Stimulated activated CD8-positive, alpha-beta memory T cell treated with anti-CD3 and anti-CD28 coated beads, Interleukin-12 subunit alpha, Interleukin-12 subunit beta, amount 100 ng/mL, for 24 hours (primary cell): ENCODE measurements at regions not wholly inside any gene's neighbourhood (a gene's known extent, or its start where the extent isn't known, plus 50 kb on each side); places are given as distances from the start of the nearest gene placed in this dataset.
"Not testable (repeated sequence)": the region's sequence is repeated elsewhere in the genome, so short reads cannot be mapped to it uniquely, and the experiment has no call there.

Experiments
- DNase-seq: peaks from one replicate; pipeline ENCODE4 v3.0.0-alpha.2; 2020; ENCODE audit errors: extremely low read depth

DNA sequence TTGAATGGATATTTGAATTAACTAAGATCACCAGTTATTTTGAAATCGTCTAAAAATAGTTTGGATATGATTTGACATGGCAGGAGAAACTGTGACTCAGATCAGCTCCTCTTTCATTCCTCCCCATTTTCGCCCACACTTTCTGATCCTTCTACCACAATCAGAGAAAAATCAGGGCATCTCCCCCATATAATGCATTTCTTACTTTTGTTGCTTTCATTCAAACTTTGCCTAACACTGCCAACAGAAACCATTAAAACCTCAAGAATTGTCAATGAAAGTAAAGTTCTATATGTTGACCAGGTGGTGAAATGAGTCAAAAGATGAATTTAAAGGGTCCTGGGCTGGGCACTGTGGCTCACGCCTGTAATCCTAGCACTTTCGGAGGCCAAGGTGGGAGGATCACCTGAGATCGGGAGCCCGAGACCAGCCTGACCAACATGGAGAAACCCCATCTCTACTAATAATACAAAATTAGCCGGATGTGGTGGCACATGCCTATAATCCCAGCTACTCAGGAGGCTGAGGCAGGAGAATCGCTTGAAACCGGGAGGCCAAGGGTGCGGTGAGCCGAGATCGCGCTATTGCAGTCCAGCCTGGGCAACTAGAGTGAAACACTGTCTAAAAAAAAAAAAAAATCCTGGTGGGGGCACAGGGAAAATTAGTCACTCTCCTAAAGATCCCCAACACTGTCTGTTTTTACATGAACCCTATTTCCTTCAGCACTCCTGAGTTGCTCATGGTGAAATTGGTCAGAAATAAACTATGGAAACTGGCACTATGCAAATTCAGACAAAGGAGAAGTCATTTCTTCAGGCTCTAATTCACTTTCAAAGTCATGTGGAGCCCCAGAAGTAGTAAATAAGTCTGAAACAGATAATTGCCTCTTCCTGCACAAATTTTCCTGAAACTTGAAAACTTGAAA is 122.8 kb upstream of the NOCT start:
- no peak for DNase-seq

DNA sequence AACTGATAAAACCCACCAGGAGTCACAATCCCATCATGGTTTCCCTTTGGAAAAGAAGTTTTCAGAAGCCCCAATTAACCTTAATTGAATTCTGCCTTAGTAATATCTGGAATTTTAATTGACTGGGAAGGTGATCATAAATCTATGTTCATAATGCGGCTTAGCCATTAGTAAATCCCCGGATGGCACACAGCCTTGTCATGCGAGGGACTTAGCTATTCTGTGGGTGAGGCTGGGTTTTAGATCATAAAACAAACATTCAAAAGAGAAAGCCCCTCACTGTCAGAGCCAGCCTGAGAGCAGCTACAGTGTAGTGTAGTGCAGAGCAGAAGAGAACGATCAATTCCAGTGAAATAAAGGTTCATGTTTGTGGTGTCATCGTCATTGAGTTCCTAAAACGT is 124.0 kb upstream of the NOCT start:
- no peak for DNase-seq

DNA sequence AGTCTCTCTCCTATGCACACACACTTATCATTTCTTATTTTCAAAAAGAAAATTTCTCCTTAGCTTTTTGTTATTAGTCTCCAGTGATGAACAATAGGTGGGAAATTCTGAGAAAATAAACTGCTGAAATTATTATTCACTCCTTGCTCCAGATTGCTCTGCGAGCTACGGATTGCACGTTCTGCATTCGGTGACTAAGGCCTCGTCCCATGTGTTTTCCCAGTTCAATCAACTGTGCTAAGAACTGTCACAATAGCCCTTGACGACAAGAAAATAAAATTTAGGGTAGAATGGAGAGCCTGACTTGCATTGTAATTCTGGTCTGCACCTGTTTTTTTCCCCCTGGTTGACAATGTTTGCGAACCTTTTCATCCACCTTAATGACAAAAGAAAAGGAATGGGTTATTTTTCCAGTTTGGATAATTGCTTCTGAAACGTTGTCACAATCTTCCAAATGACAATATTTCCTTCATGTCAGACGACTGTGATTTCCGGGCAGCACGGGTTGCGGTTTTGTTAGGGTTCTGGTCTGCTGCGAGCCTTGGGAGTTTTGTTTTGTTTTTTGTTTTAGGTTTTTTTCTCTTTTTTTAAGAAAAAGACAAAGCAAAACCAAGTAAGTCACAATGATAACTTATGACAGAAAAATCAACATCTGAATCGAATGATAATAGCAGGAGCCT is 124.5 kb upstream of the NOCT start:
- DNase-seq, result no peak

DNA sequence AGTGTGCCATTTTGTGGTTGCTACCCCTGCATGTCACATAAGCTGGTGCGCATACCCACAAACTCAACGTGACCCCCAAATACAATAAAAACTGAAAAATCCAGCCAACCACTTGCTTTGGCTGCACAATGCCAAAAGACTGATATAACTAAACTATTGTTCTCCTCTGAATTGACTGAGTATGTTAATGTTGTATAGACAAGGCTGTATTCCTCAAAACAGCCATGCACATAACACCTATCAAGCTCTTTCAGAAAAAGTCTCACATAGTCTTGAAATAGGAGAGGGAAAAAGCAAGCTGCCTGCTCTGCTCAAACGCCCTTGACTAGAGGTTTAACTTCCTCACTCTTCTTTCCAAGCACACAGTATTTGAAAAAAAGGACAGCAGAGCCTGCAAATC is 126.4 kb upstream of the NOCT start:
- no peak for DNase-seq

DNA sequence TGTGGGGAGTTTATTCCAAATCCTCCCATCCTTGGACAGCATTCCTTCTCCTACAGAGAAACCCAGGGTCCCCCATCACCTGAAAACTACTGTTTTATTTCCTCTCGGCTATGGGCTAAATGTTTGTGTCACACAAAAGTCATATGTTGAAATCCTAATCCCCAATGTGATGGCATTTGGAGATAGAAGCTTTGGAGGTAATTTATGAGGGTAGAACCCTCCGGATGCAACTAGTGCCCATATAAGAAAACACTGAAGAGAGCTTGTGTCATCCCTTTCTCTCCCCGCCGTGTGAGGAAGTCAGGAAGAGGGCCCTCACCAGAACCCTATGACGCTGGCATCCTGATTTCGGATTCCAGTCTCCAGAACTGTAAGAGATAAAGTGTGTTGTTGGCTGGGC is 127.8 kb upstream of the NOCT start:
- no peak for DNase-seq

DNA sequence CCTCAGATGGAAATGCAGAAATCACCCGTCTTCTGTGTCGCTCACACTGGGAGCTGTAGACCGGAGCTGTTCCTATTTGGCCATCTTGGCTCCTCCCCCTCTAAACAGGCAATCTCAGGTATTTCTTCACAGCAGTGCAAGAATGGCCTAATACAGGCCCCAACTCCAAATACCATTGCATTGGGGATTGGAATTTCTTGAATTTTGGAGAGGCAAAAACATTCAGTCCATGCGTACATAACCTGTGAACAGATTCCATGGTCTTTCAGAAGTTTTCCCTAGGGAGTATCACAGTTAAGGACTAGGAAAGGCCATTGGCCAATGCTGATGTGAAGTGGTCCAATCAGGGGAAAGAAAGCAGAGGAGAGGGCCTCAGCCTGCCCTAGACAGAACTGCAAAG is 128.2 kb upstream of the NOCT start:
- no peak for DNase-seq

DNA sequence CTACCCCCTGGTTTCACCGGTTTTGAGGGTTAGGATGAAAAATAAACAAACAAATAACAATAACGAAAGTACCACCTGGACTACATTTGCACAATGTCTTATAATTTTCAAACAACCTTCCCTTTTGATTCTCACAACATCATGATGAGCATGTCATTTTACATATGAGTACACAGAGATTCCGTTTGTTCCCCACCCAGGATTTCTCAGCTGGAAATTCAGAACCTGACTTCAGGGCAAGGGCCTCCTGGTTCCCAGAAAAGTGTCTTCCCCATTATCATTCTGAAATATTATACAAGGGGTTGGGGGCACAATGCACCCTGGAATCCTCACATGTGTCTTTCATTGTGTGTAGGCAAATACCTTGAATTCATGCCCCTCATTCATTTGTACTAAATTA is 135.8 kb upstream of the NOCT start:
- no peak for DNase-seq

DNA sequence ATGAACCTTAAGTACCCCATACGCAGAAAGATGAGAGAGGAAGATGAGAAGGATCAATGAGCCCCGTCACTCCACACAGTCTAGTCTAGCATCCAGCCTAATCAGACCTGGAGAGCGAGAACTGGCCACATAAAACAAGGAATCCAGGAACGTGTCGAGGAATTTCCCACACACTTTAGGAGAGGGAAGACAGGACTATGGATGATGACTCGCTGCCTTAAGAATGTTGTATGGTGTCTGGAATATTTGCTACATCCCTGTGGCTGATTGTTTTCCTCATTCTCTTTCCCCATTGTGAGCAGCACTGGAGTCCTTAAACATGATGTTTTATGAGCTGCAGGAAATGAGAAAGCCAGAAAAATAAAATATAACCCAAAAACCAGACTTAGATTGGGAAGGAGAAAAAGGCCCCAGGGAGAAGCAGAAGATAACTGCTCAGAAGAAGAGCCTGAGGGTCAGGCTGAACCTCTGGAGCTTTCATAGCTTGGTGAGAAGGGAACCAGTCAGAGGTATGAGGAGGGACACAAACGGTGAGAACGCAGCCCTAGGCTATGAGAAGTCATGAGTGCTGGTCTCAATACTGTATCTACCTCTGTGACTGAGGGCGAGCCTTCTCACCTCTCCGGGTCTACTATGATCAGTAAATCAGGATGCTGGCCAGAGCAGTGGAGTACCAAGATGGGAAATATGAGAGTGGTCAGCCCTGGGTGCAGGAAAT is 139.5 kb upstream of the NOCT start:
- no peak for DNase-seq

DNA sequence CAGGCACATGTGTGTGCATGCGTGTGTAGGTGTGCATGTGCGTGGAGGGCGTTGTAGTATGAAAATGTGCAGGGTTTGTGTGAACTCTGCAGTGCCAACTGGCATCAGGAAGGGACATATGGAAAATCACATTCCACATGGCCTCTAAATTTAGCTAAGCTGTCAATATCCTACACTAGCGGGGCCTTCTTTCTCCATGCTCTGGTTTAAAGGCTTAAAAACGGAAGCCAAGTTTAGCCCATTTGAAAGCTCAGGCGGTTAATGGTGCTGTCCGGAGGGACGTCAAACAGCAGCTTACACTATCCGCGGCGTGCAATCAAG is 144.1 kb upstream of the NOCT start:
- DNase-seq, result no peak

DNA sequence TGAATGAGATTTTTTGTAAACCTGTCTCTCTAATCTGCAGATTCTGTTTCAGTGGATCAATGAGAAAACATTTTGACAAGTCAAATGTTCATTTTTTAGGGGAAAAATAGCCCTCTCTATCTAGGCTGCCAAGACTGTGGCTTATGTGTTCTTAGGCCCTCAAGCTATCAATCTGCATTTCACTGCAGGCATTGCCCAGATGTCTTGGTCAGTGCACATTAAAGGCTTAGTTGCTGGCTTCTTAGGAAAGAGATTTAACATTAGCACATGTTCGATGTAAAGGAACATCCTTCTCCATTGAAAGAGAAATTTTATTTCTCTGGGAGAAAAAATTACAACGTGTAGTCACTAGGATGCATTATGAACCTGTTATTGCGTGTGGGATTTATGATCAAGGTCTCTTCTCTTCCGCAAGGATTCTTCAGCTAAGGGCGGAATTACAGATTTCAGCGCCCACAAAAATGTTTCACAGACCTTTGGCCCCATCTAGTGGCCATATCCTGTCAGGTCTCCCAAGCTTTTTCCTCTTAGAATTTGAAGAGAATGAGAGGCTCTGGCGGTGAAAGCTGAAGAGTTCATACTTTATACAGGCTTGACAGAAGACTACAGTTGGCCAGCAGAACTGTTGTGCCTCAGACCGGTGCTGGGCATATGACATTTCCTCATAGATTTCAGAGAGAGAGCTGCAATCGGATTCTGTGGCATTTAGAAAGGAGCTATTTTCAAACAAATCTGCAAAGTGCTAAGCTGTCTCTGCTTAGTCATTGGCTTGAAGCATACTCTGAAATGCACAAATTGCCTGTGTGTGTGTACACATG is 144.6 kb upstream of the NOCT start:
- DNase-seq, result no peak

DNA sequence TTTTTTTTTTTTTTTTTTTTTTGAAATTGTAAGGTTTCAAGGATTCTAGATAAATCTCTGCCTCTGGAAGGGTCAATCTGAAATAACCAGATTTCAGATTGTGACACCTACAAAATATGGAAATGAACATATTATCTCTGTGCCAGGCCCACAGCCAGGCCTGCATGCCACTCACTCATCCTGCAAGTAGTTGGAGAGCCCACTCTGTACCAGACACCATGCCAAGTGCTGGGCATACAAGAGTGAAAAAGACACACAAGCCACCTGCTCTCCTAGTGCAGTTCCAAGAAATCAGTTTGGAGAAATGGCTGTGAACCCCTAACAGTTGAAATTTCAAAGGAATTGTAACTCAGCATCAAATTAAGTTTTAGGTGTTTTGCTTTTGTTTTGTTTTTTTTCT is 145.9 kb upstream of the NOCT start:
- DNase-seq, result no peak

DNA sequence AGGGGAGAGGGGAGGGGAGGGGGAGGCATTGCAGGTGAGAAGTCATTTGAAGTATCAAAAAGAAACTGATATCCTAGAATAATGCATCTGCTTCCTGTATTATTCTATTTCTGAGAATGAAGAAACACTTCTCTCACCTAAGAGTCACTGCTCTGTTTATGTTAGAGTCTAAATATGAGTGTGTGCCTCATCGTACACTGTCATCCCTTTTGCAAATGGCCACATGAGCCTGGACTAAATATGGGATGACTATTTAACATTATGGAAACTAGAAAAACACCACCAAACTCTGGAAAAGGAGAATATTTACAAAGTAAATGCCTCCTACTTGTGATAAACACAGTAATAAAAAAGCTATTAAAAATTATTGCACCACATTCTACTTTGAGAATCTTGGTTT is 146.4 kb upstream of the NOCT start:
- no peak for DNase-seq

DNA sequence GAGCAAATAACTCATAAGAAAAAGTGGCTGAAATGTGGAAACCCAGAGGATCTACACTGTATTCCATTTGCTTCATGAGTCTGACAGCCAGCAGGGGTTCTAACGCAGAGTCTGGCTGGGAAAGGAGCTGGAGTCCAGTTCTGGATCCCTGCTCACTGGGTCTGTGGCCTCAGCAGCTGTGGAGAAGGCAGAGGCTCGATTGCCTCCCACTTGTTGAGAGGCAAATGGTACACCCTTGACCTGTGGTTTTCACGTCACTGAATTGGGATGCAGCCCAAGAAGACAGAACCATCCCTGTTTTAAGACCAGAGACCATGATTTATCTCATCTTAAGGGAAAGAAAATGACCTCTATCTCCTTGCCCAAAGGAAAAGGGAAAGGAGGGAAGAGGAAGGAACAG is 147.0 kb upstream of the NOCT start:
- no peak for DNase-seq

DNA sequence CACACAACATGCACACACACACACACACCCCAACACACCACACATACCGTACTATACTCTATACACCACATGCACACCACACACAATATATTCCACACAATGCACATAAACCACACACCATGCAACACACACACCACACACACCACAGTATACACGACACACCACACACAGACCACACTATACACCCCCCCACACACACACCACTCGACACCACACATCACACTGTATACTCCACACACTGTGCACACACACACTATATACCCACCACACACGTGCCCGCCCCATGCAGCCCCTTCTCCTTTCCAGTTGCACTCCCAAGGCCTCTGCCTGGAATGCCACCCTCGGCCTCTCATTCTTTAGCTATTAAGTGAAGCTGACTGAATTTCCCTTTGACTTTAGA is 148.2 kb upstream of the NOCT start:
- DNase-seq, result no peak

DNA sequence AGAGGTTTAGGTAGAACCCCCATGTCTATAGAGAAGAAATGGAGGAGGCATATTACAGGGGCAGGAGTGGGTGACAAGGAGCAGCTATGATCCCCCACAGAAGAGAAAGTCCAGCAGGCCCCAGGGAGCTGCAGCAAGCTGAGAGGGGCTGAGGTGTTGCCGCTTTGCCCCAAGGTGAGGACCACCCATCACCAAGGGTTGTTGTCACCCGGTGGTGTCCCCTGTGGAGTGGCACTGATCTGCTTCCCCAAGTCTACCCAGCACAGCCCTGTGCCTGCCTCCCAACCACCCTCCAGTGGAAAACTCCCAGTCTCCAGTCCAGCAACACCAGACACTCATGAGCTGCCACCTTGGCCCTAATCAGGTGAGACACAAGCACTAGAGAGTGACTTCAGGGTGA is 149.3 kb upstream of the NOCT start:
- no peak for DNase-seq

DNA sequence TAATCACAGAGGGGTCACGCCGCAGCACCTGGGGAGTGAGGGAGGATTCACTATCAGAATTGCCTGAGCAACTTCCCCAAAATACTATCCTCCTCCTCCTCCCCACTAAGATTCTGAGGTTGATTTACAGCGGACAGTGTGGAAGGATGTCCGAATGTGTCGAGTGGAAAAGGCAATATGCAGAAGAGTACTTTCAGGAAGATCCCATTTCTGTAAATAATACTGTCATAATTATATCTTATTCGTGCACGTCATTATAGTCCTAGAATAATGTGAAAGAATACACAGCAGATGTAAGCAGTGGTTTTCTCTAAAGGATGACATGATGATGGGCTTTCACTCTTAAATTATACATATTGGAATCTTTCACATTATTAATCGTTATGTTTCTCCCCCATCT is 149.8 kb upstream of the NOCT start:
- DNase-seq, result no peak

DNA sequence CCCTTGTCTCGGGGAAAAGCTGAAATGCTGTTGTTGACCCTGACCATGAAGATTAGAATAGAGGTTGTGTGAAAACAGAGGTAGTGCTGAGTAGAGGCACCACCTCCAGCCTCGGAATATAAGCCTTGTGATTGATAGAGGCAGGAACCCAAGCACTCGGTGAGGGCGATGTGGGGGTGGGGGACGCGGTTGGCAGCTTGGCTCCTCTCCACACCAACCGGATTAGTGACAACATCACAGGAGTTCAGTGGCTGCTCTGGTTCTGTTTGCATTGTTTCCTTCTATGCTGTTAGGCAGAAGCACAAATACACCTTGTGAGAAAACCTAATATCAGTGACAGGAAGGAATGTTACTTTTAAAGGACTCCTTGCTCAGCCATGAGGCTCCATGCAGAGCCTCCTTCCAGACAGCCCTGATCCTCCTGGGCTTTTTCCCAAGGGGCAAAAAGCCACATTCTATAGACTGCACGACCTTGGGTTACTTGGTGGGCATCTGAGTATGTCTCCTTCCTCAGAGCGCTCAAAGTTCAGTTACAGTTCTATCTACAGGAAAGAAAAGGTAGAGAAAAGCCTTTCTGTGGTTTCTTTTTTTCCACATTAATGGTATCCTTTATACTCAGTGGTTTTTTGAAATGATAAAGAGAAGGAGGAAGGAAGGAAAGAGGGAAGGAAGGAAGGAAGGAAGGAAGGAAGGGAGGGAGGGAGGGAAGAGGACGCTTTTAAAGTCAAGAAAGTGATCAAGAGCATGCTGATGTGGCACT is 150.4 kb upstream of the NOCT start:
- DNase-seq, result no peak

DNA sequence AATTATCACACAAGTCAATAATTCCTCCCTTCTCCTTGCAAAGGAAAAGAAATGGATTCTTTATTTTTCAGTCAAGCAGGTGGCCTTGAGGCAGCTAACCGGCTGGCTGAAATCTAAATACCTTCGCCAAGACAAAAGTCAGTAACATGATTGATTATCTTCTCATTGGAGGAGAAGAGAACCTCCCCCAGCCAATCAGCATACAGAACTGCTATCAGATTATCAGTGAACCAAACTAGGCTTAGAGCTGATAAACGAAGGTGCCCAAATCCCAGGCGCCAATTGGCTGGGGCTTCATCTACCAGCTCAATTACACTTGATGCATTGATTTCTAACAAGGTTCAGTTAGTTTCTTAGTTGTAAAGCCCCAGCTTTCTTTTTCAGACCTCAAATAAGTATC is 152.4 kb upstream of the NOCT start:
- DNase-seq, result no peak

DNA sequence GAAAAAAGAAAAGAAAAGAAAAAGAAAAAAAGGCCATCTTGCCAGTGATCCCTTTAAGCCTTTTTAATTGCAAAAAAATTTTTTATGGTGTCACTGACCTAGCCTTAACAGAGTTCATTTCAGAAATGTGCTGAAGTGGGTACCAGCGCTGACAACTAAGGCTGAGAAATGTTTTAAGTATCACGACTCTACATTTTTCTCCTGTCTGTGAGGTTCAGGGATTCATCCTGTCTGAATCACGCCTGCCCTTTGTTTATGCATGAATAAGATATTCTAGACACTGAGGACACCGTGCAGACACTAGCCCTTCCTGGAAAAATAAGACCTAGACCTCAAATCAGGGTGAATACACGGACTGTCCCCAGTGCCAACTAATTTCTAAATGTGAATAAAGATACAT is 154.4 kb upstream of the NOCT start:
- no peak for DNase-seq

DNA sequence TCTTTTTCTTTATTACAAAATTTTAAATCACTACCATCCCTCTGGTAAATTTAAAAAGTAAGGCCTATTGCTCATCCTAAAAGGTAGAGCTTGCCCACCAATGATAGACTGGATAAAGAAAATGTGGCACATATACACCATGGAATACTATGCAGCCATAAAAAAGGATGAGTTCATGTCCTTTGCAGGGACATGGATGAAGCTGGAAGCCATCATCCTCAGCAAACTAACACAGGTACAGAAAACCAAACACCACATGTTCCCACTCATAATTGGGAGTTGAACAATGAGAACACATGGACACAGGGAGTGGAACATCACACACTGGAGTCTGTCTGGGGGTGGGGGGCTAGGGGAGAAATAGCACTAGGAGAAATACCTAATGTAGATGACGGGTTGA is 155.2 kb upstream of the NOCT start:
- not testable (repeated sequence) for DNase-seq

DNA sequence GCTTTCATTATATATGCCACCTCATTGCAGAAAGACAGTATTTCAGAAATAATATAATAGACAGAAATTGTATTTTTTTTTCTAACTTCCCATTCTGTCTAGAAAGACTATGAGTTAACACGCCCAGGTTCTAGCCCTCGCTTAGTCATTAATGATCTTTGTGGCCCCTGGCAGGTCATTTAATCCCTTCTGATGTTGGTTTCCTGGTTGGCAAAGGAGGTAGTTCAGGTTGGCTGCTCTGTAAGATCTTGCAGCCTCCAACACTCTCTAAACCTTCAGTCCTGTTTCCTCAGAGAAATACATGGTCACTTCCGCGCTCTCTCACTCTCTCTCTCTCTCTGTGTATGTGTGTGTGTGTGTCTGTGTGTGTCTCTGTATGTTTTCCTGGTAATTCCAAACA is 156.3 kb upstream of the NOCT start:
- no peak for DNase-seq
